H1 (cell line): ENCODE measurements at regions not wholly inside any gene's neighbourhood (a gene's known extent, or its start where the extent isn't known, plus 50 kb on each side); places are given as distances from the start of the nearest gene placed in this dataset.

Source experiments
- BCL11A ChIP-seq, 2 experiments: IDR thresholded peaks; one replicate each; pipeline ENCODE4 v1.6.1; 2011; ENCODE audit warnings: low read depth in 2 of 2, low read length in 2 of 2, mild to moderate bottlenecking in 2 of 2
- CHD2 ChIP-seq: IDR thresholded peaks from 2 replicates; pipeline ENCODE4 v1.6.1; 2012; ENCODE audit warnings: low read length, improper control_type of control experiment
- EGR1 ChIP-seq: IDR thresholded peaks from 2 replicates; pipeline ENCODE4 v1.6.1; 2011; ENCODE audit warnings: low read depth, low read length, borderline replicate concordance
- EZH2 ChIP-seq: fragments of 200-600 bp; sonication (generic); IDR thresholded peaks from 2 replicates; pipeline ENCODE4 v1.7.1; 2012; ENCODE audit warnings: low read depth, mild to moderate bottlenecking, moderate library complexity, low read length, inconsistent platforms; ENCODE audit not compliant: severe bottlenecking
- GABPA ChIP-seq: IDR thresholded peaks from 2 replicates; pipeline ENCODE4 v1.6.1; 2011; ENCODE audit warnings: mild to moderate bottlenecking, low read length, moderate library complexity, borderline replicate concordance; ENCODE audit not compliant: insufficient read depth
- HDAC2 ChIP-seq, 2 experiments: fragments of 300-600 bp in 1 of 2; sonication (generic) in 1 of 2; IDR thresholded peaks; 2 replicates each; pipeline ENCODE4 v1.6.1; 2011 to 2012; ENCODE audit warnings: low read depth in 2 of 2, low read length in 2 of 2, mild to moderate bottlenecking in 2 of 2, moderate library complexity in 2 of 2, borderline replicate concordance in 1 of 2, inconsistent platforms in 1 of 2
- POLR2A ChIP-seq, 2 experiments: IDR thresholded peaks; 1 replicate in 1 of 2; 2 replicates in 1 of 2; pipeline ENCODE4 v1.6.1; 2011; ENCODE audit warnings: low read depth in 2 of 2, low read length in 2 of 2, mild to moderate bottlenecking in 2 of 2; ENCODE audit errors: control extremely low read depth in 1 of 2
- POLR2AphosphoS5 ChIP-seq: IDR thresholded peaks from 2 replicates; pipeline ENCODE4 v1.6.1; 2011; ENCODE audit warnings: low read depth, low read length
- SAP30 ChIP-seq: fragments of 300-600 bp; sonication (generic); IDR thresholded peaks from 2 replicates; pipeline ENCODE4 v1.7.1; 2012; ENCODE audit warnings: low read length, moderate library complexity, mild to moderate bottlenecking, inconsistent platforms; ENCODE audit not compliant: insufficient read depth, insufficient replicate concordance
- SP4 ChIP-seq: IDR thresholded peaks from 2 replicates; pipeline ENCODE4 v1.6.1; 2012; ENCODE audit warnings: low read length, inconsistent platforms
- TF ChIP-seq, protein P1 (sequence below), 3 experiments: IDR thresholded peaks; 1 replicate in 2 of 3; 2 replicates in 1 of 3; pipeline versions ENCODE4 v1.5.1 to v1.6.1; 2011; ENCODE audit warnings: low read length in 3 of 3, mild to moderate bottlenecking in 3 of 3, inconsistent platforms in 2 of 3, low read depth in 1 of 3, moderate library complexity in 1 of 3; ENCODE audit not compliant: insufficient read depth in 1 of 3; ENCODE audit errors: control extremely low read depth in 1 of 3
- TF ChIP-seq, protein P2 (sequence below): IDR thresholded peaks from 2 replicates; pipeline ENCODE4 v1.6.1; 2012; ENCODE audit warnings: low read length, inconsistent platforms

DNA sequence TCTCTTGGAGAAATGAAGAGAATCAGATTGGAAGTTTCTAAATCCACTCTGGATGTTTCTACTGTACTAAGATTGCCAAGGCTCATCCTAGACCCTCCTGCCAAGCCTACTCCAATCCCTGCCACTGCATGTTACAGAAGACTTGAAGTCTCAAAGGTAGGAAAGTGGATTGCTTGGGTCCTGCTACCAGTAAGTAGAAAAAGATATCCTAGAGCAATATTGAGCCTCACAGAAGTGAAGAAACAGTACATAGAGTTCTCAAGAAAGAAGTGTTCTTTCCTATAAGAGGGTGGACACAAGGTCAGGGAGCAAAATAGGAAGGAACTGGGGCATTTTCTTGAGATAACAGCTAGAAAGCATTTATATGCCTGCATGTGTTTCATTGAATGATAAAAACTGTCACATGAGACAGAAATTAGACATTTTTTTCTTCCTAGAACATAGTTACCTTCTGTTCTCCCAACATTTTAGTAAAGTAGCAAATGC, 232.9 kb downstream of the RBM43 start:
- TF ChIP-seq EZH2 (no peak), POLR2AphosphoS5 (no peak), HDAC2 (IDR thresholded peaks at IDR 0.05; ENCODE audit: borderline replicate concordance in 1 of 2, low read depth in 2 of 2, low read length in 2 of 2) (no peak), SAP30 (no peak), CHD2 (no peak), POLR2A (IDR thresholded peaks at IDR 0.05; ENCODE audit: control extremely low read depth in 1 of 2, low read depth in 2 of 2, low read length in 2 of 2) (no peak), GABPA (no peak), SP4 (no peak), EGR1 (no peak), BCL11A (IDR thresholded peaks at IDR 0.05; ENCODE audit: low read depth in 2 of 2, low read length in 2 of 2) (no peak)
- TF ChIP-seq, protein P1, sequence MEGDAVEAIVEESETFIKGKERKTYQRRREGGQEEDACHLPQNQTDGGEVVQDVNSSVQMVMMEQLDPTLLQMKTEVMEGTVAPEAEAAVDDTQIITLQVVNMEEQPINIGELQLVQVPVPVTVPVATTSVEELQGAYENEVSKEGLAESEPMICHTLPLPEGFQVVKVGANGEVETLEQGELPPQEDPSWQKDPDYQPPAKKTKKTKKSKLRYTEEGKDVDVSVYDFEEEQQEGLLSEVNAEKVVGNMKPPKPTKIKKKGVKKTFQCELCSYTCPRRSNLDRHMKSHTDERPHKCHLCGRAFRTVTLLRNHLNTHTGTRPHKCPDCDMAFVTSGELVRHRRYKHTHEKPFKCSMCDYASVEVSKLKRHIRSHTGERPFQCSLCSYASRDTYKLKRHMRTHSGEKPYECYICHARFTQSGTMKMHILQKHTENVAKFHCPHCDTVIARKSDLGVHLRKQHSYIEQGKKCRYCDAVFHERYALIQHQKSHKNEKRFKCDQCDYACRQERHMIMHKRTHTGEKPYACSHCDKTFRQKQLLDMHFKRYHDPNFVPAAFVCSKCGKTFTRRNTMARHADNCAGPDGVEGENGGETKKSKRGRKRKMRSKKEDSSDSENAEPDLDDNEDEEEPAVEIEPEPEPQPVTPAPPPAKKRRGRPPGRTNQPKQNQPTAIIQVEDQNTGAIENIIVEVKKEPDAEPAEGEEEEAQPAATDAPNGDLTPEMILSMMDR (IDR thresholded peaks at IDR 0.05; ENCODE audit: control extremely low read depth in 1 of 3, insufficient read depth in 1 of 3, low read depth in 1 of 3, low read length in 3 of 3) = no peak
- TF ChIP-seq, protein P2, sequence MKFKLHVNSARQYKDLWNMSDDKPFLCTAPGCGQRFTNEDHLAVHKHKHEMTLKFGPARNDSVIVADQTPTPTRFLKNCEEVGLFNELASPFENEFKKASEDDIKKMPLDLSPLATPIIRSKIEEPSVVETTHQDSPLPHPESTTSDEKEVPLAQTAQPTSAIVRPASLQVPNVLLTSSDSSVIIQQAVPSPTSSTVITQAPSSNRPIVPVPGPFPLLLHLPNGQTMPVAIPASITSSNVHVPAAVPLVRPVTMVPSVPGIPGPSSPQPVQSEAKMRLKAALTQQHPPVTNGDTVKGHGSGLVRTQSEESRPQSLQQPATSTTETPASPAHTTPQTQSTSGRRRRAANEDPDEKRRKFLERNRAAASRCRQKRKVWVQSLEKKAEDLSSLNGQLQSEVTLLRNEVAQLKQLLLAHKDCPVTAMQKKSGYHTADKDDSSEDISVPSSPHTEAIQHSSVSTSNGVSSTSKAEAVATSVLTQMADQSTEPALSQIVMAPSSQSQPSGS = no peak
